ENCODE measurements at regions not wholly inside any gene's neighbourhood (a gene's known extent, or its start where the extent isn't known, plus 50 kb on each side); places are given as distances from the start of the nearest gene placed in this dataset.

DNA sequence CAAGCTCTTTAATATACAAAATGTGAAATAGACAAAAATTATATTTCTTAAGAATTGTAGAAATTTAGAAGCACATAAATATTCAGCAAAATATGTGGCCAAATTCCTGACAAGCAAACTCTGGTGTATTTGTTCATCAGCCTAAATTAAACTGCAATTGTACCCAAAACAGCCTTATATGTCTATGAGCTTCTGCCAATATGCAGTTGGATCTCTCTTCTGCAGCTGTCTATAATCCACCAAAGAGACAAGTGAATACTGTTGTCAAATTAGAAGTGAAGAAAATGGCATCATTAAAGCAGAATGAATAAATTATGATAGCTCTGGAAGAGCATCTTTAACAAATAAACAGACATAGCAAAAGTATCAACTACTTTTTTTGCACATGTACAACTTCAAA lies 755.7 kb downstream of the GRIK2 start:
- no peak for ATAC-seq
- H3K79me2 ChIP-seq (ENCODE audit: low read length): no peaks in the 10 kb centered on the region
- H3K4me2 ChIP-seq (ENCODE audit: low read length): no peak overlapping the region
- no peaks in the 10 kb centered on the region for H3K27me3 ChIP-seq (ENCODE audit: low read length)
- DNase-seq: no peak
- POLR2A ChIA-PET (ENCODE audit: unreplicated experiment): no interaction called here
- intact Hi-C loops (cut with micrococcal nuclease): no loop called here
- no peak overlapping the region for H2AFZ ChIP-seq (ENCODE audit: low read length)
- H3K9me3 ChIP-seq (ENCODE audit: low read length): no peaks in the 10 kb centered on the region
- no peaks in the 10 kb centered on the region for H4K20me1 ChIP-seq (ENCODE audit: low read length)
- BruUV-seq (replicated peaks): no TSS peak
- CTCF ChIA-PET: no interaction called here
- H3K27ac ChIP-seq (ENCODE audit: low read length): no peak overlapping the region
- no peaks in the 10 kb centered on the region for H3K4me1 ChIP-seq (ENCODE audit: insufficient read depth, low read length)
- no peak overlapping the region for H3K4me3 ChIP-seq (ENCODE audit: low read length)
- no peaks in the 10 kb centered on the region for H3F3A ChIP-seq (ENCODE audit: low read length, unreplicated experiment)
- no peak overlapping the region for H3K9ac ChIP-seq (ENCODE audit: low read length)
- TF ChIP-seq EZH2 (IDR thresholded peaks at IDR 0.05; ENCODE audit: low read length, unreplicated experiment) (no peak), EZH2phosphoT487 (IDR thresholded peaks at IDR 0.05; ENCODE audit: borderline replicate concordance, low read length) (no peak)
- TF ChIP-seq, protein P1, sequence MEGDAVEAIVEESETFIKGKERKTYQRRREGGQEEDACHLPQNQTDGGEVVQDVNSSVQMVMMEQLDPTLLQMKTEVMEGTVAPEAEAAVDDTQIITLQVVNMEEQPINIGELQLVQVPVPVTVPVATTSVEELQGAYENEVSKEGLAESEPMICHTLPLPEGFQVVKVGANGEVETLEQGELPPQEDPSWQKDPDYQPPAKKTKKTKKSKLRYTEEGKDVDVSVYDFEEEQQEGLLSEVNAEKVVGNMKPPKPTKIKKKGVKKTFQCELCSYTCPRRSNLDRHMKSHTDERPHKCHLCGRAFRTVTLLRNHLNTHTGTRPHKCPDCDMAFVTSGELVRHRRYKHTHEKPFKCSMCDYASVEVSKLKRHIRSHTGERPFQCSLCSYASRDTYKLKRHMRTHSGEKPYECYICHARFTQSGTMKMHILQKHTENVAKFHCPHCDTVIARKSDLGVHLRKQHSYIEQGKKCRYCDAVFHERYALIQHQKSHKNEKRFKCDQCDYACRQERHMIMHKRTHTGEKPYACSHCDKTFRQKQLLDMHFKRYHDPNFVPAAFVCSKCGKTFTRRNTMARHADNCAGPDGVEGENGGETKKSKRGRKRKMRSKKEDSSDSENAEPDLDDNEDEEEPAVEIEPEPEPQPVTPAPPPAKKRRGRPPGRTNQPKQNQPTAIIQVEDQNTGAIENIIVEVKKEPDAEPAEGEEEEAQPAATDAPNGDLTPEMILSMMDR (conservative IDR thresholded peaks at IDR 0.05; ENCODE audit: low read depth, low read length): no peak
- H3K9me2 ChIP-seq (replicated peaks; ENCODE audit: low read length): no peaks in the 10 kb centered on the region
- H3K36me3 ChIP-seq (ENCODE audit: low read depth, low read length): no peaks in the 10 kb centered on the region

GRCh38 chr6:102150549-102150948 lies 757.0 kb downstream of the GRIK2 start:
- no peaks in the 10 kb centered on the region for H3K27me3 ChIP-seq (ENCODE audit: low read length)
- no peak overlapping the region for H3K9ac ChIP-seq (ENCODE audit: low read length)
- DNase-seq (no peak), ATAC-seq (no peak)
- H3K9me2 ChIP-seq (replicated peaks; ENCODE audit: low read length): no peaks in the 10 kb centered on the region
- BruUV-seq (replicated peaks): no TSS peak
- no peaks in the 10 kb centered on the region for H4K20me1 ChIP-seq (ENCODE audit: low read length)
- CTCF ChIA-PET: no interaction called here
- no peak overlapping the region for H3K4me2 ChIP-seq (ENCODE audit: low read length)
- no peaks in the 10 kb centered on the region for H3K36me3 ChIP-seq (ENCODE audit: low read depth, low read length)
- no peak for TF ChIP-seq EZH2phosphoT487 (IDR thresholded peaks at IDR 0.05; ENCODE audit: borderline replicate concordance, low read length)
- no peaks in the 10 kb centered on the region for H3K79me2 ChIP-seq (ENCODE audit: low read length)
- intact Hi-C loops (cut with micrococcal nuclease): no loop called here
- H3K27ac ChIP-seq (ENCODE audit: low read length): no peak overlapping the region
- POLR2A ChIA-PET (ENCODE audit: unreplicated experiment): no interaction called here
- H3K9me3 ChIP-seq (ENCODE audit: low read length): no peaks in the 10 kb centered on the region
- H3F3A ChIP-seq (ENCODE audit: low read length, unreplicated experiment): no peaks in the 10 kb centered on the region
- H3K4me3 ChIP-seq (ENCODE audit: low read length): no peak overlapping the region
- no peak overlapping the region for H2AFZ ChIP-seq (ENCODE audit: low read length)
- H3K4me1 ChIP-seq (ENCODE audit: insufficient read depth, low read length): no peaks in the 10 kb centered on the region

DNA sequence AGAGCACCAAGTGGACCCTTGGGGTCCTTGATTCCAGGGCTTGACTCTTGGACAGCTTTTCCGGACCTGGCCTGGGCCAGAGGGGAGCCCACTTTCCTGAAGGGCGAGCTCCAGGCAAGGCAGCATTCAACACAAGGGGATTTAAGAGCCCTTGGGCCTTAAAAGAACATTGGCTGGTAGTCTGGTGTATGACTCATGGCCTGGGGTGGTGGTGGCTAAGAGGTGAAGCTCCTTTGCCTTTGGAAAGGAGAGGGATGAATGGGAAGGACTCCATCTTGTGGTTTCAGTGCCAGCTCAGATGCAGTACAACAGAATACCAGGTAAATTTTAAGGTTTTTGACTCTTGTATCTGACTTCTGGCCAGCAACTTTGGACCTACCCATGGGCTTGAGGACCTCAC lies 760.7 kb downstream of the GRIK2 start:
- TF ChIP-seq, protein P1 (conservative IDR thresholded peaks at IDR 0.05; ENCODE audit: low read depth, low read length): no peak
- TF ChIP-seq EZH2 (IDR thresholded peaks at IDR 0.05; ENCODE audit: low read length, unreplicated experiment) (no peak), EZH2phosphoT487 (IDR thresholded peaks at IDR 0.05; ENCODE audit: borderline replicate concordance, low read length) (no peak)
- Histone ChIP-seq H3F3A (ENCODE audit: low read length, unreplicated experiment) (no peaks in the 10 kb centered on the region), H3K79me2 (ENCODE audit: low read length) (no peaks in the 10 kb centered on the region), H3K4me2 (ENCODE audit: low read length) (no peak overlapping the region), H2AFZ (ENCODE audit: low read length) (no peak overlapping the region), H3K27me3 (ENCODE audit: low read length) (no peaks in the 10 kb centered on the region), H4K20me1 (ENCODE audit: low read length) (no peaks in the 10 kb centered on the region), H3K9ac (ENCODE audit: low read length) (no peak overlapping the region), H3K4me1 (ENCODE audit: insufficient read depth, low read length) (no peaks in the 10 kb centered on the region), H3K36me3 (ENCODE audit: low read depth, low read length) (no peaks in the 10 kb centered on the region), H3K27ac (ENCODE audit: low read length) (no peak overlapping the region), H3K9me3 (ENCODE audit: low read length) (no peaks in the 10 kb centered on the region), H3K4me3 (ENCODE audit: low read length) (no peak overlapping the region), H3K9me2 (replicated peaks; ENCODE audit: low read length) (no peaks in the 10 kb centered on the region)
- no TSS peak for BruUV-seq (replicated peaks)
- no peak for ATAC-seq
- no peak for DNase-seq
- CTCF ChIA-PET: no interaction called here
- POLR2A ChIA-PET (ENCODE audit: unreplicated experiment): no interaction called here
- intact Hi-C loops (cut with micrococcal nuclease): no loop called here
